ENCODE measurements at regions not wholly inside any gene's neighbourhood (a gene's known extent, or its start where the extent isn't known, plus 50 kb on each side); places are given as distances from the start of the nearest gene placed in this dataset.

DNA sequence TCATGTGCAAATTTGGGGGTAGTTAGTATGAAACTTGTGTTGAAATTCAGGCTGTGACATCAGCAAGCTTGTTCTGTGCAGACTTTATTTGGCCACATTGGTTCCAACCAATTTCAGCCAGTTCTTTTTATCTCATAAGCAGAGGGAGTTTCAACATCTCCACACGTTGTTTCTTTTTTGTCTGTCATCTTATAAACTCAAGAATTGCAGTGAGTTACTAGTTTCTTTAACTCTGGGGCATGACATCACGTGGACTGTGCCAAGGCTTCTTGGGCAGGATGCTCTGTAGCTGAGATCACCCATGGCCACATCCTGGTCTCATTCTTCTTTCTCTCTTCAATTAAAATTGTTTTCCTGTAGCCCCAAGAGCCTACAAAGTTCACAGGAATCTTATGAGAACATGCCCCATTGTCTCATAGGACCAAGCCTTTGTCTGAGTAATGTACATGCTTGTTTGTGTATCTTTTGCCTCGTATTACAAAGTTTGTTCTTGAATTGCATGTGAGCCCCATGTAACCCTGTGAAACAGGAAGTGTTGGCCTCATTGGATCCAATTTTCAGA, 982.0 kb upstream of the TMEM132C start (continued):
- TF ChIP-seq, protein P1, sequence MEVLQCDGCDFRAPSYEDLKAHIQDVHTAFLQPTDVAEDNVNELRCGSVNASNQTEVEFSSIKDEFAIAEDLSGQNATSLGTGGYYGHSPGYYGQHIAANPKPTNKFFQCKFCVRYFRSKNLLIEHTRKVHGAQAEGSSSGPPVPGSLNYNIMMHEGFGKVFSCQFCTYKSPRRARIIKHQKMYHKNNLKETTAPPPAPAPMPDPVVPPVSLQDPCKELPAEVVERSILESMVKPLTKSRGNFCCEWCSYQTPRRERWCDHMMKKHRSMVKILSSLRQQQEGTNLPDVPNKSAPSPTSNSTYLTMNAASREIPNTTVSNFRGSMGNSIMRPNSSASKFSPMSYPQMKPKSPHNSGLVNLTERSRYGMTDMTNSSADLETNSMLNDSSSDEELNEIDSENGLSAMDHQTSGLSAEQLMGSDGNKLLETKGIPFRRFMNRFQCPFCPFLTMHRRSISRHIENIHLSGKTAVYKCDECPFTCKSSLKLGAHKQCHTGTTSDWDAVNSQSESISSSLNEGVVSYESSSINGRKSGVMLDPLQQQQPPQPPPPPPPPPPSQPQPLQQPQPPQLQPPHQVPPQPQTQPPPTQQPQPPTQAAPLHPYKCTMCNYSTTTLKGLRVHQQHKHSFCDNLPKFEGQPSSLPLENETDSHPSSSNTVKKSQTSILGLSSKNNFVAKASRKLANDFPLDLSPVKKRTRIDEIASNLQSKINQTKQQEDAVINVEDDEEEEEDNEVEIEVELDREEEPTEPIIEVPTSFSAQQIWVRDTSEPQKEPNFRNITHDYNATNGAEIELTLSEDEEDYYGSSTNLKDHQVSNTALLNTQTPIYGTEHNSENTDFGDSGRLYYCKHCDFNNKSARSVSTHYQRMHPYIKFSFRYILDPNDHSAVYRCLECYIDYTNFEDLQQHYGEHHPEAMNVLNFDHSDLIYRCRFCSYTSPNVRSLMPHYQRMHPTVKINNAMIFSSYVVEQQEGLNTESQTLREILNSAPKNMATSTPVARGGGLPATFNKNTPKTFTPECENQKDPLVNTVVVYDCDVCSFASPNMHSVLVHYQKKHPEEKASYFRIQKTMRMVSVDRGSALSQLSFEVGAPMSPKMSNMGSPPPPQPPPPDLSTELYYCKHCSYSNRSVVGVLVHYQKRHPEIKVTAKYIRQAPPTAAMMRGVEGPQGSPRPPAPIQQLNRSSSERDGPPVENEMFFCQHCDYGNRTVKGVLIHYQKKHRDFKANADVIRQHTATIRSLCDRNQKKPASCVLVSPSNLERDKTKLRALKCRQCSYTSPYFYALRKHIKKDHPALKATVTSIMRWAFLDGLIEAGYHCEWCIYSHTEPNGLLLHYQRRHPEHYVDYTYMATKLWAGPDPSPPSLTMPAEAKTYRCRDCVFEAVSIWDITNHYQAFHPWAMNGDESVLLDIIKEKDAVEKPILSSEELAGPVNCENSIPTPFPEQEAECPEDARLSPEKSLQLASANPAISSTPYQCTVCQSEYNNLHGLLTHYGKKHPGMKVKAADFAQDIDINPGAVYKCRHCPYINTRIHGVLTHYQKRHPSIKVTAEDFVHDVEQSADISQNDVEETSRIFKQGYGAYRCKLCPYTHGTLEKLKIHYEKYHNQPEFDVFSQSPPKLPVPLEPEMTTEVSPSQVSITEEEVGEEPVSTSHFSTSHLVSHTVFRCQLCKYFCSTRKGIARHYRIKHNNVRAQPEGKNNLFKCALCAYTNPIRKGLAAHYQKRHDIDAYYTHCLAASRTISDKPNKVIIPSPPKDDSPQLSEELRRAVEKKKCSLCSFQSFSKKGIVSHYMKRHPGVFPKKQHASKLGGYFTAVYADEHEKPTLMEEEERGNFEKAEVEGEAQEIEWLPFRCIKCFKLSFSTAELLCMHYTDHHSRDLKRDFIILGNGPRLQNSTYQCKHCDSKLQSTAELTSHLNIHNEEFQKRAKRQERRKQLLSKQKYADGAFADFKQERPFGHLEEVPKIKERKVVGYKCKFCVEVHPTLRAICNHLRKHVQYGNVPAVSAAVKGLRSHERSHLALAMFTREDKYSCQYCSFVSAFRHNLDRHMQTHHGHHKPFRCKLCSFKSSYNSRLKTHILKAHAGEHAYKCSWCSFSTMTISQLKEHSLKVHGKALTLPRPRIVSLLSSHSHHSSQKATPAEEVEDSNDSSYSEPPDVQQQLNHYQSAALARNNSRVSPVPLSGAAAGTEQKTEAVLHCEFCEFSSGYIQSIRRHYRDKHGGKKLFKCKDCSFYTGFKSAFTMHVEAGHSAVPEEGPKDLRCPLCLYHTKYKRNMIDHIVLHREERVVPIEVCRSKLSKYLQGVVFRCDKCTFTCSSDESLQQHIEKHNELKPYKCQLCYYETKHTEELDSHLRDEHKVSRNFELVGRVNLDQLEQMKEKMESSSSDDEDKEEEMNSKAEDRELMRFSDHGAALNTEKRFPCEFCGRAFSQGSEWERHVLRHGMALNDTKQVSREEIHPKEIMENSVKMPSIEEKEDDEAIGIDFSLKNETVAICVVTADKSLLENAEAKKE (CRISPR knock-in tag; IDR thresholded peaks at IDR 0.05) = no peak
- TF ChIP-seq, protein P2, sequence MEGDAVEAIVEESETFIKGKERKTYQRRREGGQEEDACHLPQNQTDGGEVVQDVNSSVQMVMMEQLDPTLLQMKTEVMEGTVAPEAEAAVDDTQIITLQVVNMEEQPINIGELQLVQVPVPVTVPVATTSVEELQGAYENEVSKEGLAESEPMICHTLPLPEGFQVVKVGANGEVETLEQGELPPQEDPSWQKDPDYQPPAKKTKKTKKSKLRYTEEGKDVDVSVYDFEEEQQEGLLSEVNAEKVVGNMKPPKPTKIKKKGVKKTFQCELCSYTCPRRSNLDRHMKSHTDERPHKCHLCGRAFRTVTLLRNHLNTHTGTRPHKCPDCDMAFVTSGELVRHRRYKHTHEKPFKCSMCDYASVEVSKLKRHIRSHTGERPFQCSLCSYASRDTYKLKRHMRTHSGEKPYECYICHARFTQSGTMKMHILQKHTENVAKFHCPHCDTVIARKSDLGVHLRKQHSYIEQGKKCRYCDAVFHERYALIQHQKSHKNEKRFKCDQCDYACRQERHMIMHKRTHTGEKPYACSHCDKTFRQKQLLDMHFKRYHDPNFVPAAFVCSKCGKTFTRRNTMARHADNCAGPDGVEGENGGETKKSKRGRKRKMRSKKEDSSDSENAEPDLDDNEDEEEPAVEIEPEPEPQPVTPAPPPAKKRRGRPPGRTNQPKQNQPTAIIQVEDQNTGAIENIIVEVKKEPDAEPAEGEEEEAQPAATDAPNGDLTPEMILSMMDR (conservative IDR thresholded peaks at IDR 0.05; ENCODE audit: low read depth in 2 of 2) = no peak

DNA sequence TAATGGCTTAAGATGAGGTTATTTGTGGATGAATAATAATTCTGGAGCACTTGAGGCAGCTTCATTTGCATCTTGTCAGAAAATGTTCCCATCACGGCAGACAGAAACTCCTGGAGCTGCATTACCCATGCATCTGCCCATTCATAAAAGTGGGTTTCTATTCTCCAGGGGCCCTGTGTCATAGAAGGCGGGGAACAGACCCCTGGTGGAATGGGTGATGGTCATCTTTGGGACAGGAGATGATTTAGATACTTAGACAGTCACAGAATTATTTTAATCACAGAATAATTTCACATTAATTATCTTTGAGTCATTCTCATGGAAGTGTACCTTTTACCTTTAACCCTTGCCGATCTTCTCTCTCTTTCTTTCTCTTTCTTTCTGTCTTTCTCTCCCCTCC, 980.7 kb upstream of the TMEM132C start:
- Histone ChIP-seq H3K79me2 (replicated peaks; ENCODE audit: insufficient read depth) (no peaks in the 10 kb centered on the region), H3K27ac (ENCODE audit: low read depth) (no peak overlapping the region), H3K4me3 (no peak overlapping the region), H3K4me1 (ENCODE audit: insufficient read depth) (no peaks in the 10 kb centered on the region), H3K36me3 (ENCODE audit: insufficient read depth) (no peaks in the 10 kb centered on the region), H3K4me2 (no peak overlapping the region), H4K20me1 (replicated peaks; ENCODE audit: insufficient read depth) (no peaks in the 10 kb centered on the region), H3K9me2 (ENCODE audit: insufficient read depth) (no peaks in the 10 kb centered on the region), H2AFZ (no peak overlapping the region), H3K27me3 (ENCODE audit: insufficient read depth) (no peaks in the 10 kb centered on the region), H3F3A (replicated peaks; ENCODE audit: low read depth) (no peaks in the 10 kb centered on the region)
- Mint-ChIP-seq H3K27ac (no peak overlapping the region), H3K4me3 (no peak overlapping the region), H3K4me1 (no peaks in the 10 kb centered on the region), H3K36me3 (ENCODE audit: low read depth) (peaks cover 46% of the 10 kb centered on the region), H3K27me3 (ENCODE audit: insufficient read depth, low read depth, poor library complexity) (peaks cover 6% of the 10 kb centered on the region), H3K9me3 (peaks cover 98% of the 10 kb centered on the region)
- no peak for DNase-seq (ENCODE audit: low spot score)
- ATAC-seq = no peak
- TF ChIP-seq POLR2AphosphoS5 (IDR thresholded peaks at IDR 0.05; ENCODE audit: low read depth) (no peak), NANOG (IDR thresholded peaks at IDR 0.05; ENCODE audit: borderline replicate concordance) (no peak), ZNF114 (CRISPR knock-in tag; IDR thresholded peaks at IDR 0.05) (no peak), CREB1 (CRISPR knock-in tag; IDR thresholded peaks at IDR 0.05; ENCODE audit: low read depth) (no peak), EZH2 (IDR thresholded peaks at IDR 0.05; ENCODE audit: low read depth, unreplicated experiment) (no peak), STAT1 (IDR thresholded peaks at IDR 0.05; ENCODE audit: unreplicated experiment) (no peak)
- TF ChIP-seq, protein P3, sequence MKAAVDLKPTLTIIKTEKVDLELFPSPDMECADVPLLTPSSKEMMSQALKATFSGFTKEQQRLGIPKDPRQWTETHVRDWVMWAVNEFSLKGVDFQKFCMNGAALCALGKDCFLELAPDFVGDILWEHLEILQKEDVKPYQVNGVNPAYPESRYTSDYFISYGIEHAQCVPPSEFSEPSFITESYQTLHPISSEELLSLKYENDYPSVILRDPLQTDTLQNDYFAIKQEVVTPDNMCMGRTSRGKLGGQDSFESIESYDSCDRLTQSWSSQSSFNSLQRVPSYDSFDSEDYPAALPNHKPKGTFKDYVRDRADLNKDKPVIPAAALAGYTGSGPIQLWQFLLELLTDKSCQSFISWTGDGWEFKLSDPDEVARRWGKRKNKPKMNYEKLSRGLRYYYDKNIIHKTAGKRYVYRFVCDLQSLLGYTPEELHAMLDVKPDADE (IDR thresholded peaks at IDR 0.05) = no peak
- TF ChIP-seq, protein P2 (conservative IDR thresholded peaks at IDR 0.05; ENCODE audit: low read depth in 2 of 2) = no peak
